GM12878 (cell line): ENCODE measurements at regions not wholly inside any gene's neighbourhood (a gene's known extent, or its start where the extent isn't known, plus 50 kb on each side); places are given as distances from the start of the nearest gene placed in this dataset.

ENCODE experiments used
- ATAC-seq: fragments of 200-7000 bp; cut with Tn5 transposase; 3 replicates; pipeline ENCODE4 v1.9.1; 2020; ENCODE audit warnings: mild to moderate bottlenecking, moderate library complexity
- BruUV-seq: library from RNA; stranded (reverse); fragments of 400-500 nt; replicated peaks from 2 replicates; lab custom pipeline; 2021; lab: Mats Ljungman, UMichigan
- CTCF ChIA-PET: fragments of 300-600 bp; sonication (Branson Sonifier 250); formaldehyde crosslinking; extraction: SDS; loops from one replicate; lab custom pipeline; 2021; ENCODE audit warnings: inconsistent platforms; lab: Yijun Ruan, JAX
- POLR2A ChIA-PET: fragments of 350-600 bp; formaldehyde crosslinking; extraction: SDS; loops from one replicate; lab custom pipeline; 2021; ENCODE audit warnings: inconsistent platforms; lab: Charles Lee
- RAD21 ChIA-PET: fragments of 300-600 bp; sonication (Branson Sonifier 250); formaldehyde crosslinking; loops from one replicate; lab custom pipeline; 2023; ENCODE audit warnings: antibody characterized with exemption; ENCODE audit not compliant: unreplicated experiment; lab: Charles Lee
- SMC1A ChIA-PET: fragments of 300-600 bp; sonication (Branson Sonifier 250); formaldehyde crosslinking; loops from one replicate; lab custom pipeline; 2023; ENCODE audit not compliant: unreplicated experiment, uncharacterized antibody; lab: Charles Lee
- DNase-seq: peaks from one replicate; pipeline ENCODE4 v3.0.0-alpha.2; 2011; ENCODE audit warnings: low read depth, low spot score
- FAIRE-seq: peaks from 3 replicates; lab custom pipeline; 2011; peaks lifted over from hg19 to GRCh38; lab: Jason Lieb, UNC
- H2AFZ ChIP-seq: 2 replicates; pipeline ENCODE4 v1.6.0; 2011; ENCODE audit warnings: low read depth, low read length, control low read depth; ENCODE audit not compliant: control insufficient read depth
- H3K27ac ChIP-seq: 2 replicates; pipeline ENCODE4 v1.5.1; 2011; ENCODE audit warnings: control low read depth; ENCODE audit not compliant: control insufficient read depth, insufficient read depth
- H3K27me3 ChIP-seq, 2 experiments: replicated peaks in 1 of 2; 2 replicates each; pipeline versions ENCODE4 v1.6.0 to v1.6.1; 2011; ENCODE audit warnings: low read length in 1 of 2; ENCODE audit not compliant: control insufficient read depth in 2 of 2, insufficient read depth in 2 of 2
- H3K36me3 ChIP-seq, 2 experiments: 2 replicates each; pipeline ENCODE4 v1.5.1; 2011; ENCODE audit warnings: low read length in 1 of 2; ENCODE audit not compliant: control insufficient read depth in 2 of 2, insufficient read depth in 2 of 2
- H3K4me1 ChIP-seq: 2 replicates; pipeline ENCODE4 v1.6.1; 2011; ENCODE audit warnings: mild to moderate bottlenecking, low read length, moderate library complexity, mixed read lengths; ENCODE audit not compliant: control insufficient read depth, insufficient read depth
- H3K4me2 ChIP-seq: 2 replicates; pipeline ENCODE4 v1.6.0; 2011; ENCODE audit warnings: control low read depth; ENCODE audit not compliant: control insufficient read depth, insufficient read depth
- H3K4me3 ChIP-seq: fragments of 200-600 bp; sonication (generic); 2 replicates; pipeline ENCODE4 v1.5.1; 2016
- H3K79me2 ChIP-seq: 2 replicates; pipeline ENCODE4 v1.6.0; 2011; ENCODE audit warnings: low read length; ENCODE audit not compliant: control insufficient read depth, insufficient read depth
- H3K9ac ChIP-seq: 2 replicates; pipeline ENCODE4 v1.8.0; 2011; ENCODE audit warnings: low read length, control low read depth, mixed read lengths; ENCODE audit not compliant: control insufficient read depth, insufficient read depth
- H3K9me3 ChIP-seq: replicated peaks from 3 replicates; pipeline ENCODE4 v1.5.1; 2011; ENCODE audit warnings: mild to moderate bottlenecking, low read length; ENCODE audit not compliant: control insufficient read depth, insufficient read depth
- H4K20me1 ChIP-seq: 2 replicates; pipeline ENCODE4 v1.6.0; 2011; ENCODE audit not compliant: control insufficient read depth, insufficient read depth
- CHD4 ChIP-seq: fragments of 200-600 bp; sonication (generic); IDR thresholded peaks from 2 replicates; pipeline ENCODE4 v1.6.1; 2016; ENCODE audit warnings: mild to moderate bottlenecking
- E2F4 ChIP-seq: IDR thresholded peaks from 2 replicates; pipeline ENCODE4 v1.6.1; 2012; ENCODE audit warnings: low read depth, low read length, improper control_type of control experiment
- ETV6 ChIP-seq, 2 experiments: fragments of 450-650 bp in 1 of 2; IDR thresholded peaks in 1 of 2; conservative IDR thresholded peaks in 1 of 2; 2 replicates each; pipeline ENCODE4 v1.6.1; 2014; ENCODE audit warnings: antibody characterized with exemption in 1 of 2, borderline replicate concordance in 1 of 2, low read depth in 1 of 2, mild to moderate bottlenecking in 1 of 2, moderate library complexity in 1 of 2
- FOXK2 ChIP-seq: fragments of 450-650 bp; IDR thresholded peaks from 2 replicates; pipeline ENCODE4 v1.6.1; 2017; ENCODE audit warnings: mild to moderate bottlenecking, moderate library complexity
- GATAD2B ChIP-seq: fragments of 450-650 bp; conservative IDR thresholded peaks from 2 replicates; pipeline ENCODE4 v1.6.1; 2017; ENCODE audit warnings: low read depth, mild to moderate bottlenecking, moderate library complexity
- LARP7 ChIP-seq: fragments of 450-650 bp; IDR thresholded peaks from 2 replicates; pipeline ENCODE4 v1.6.1; 2017; ENCODE audit warnings: mild to moderate bottlenecking
- NR2C2 ChIP-seq: IDR thresholded peaks from 2 replicates; pipeline ENCODE4 v1.6.1; 2011; ENCODE audit warnings: borderline replicate concordance, low read depth; ENCODE audit not compliant: control insufficient read depth, insufficient read length
- PAX5 ChIP-seq: IDR thresholded peaks from 2 replicates; pipeline ENCODE4 v1.6.1; 2011; ENCODE audit warnings: low read depth, low read length, borderline replicate concordance
- REST ChIP-seq: IDR thresholded peaks from 2 replicates; pipeline ENCODE4 v1.6.1; 2012; ENCODE audit warnings: mild to moderate bottlenecking, low read depth, low read length
- SKIL ChIP-seq: fragments of 450-650 bp; IDR thresholded peaks from 2 replicates; pipeline ENCODE4 v1.6.1; 2017; ENCODE audit warnings: mild to moderate bottlenecking, low read depth, inconsistent platforms; ENCODE audit not compliant: poor library complexity, severe bottlenecking
- SREBF1 ChIP-seq: IDR thresholded peaks from 2 replicates; pipeline ENCODE4 v1.6.1; 2012; ENCODE audit warnings: mild to moderate bottlenecking, low read length
- YBX1 ChIP-seq: fragments of 450-650 bp; IDR thresholded peaks from 2 replicates; pipeline ENCODE4 v1.6.1; 2016; ENCODE audit warnings: antibody characterized with exemption
- ZNF207 ChIP-seq: fragments of 450-650 bp; IDR thresholded peaks from 2 replicates; pipeline ENCODE4 v1.6.1; 2014; ENCODE audit warnings: antibody characterized with exemption, mild to moderate bottlenecking, borderline replicate concordance
- in situ Hi-C: fragments of 300-500 bp; cut with MboI; formaldehyde crosslinking; loops from 9 replicates; pipeline ENCODE4 v1.14.3; 2018; ENCODE audit warnings: mixed read lengths
- intact Hi-C: fragments of 100-400 bp; cut with micrococcal nuclease; formaldehyde crosslinking; loops from one replicate; pipeline ENCODE4 v1.14.2; 2022; ENCODE audit not compliant: unreplicated experiment
- TF ChIP-seq, protein P1 (sequence below): fragments of 450-650 bp; IDR thresholded peaks from 2 replicates; pipeline ENCODE4 v1.6.1; 2017; ENCODE audit warnings: mild to moderate bottlenecking, moderate library complexity

- intact Hi-C loops, result no loop called here
- Histone ChIP-seq H3K27me3 (no peaks in the 10 kb centered on the region), H4K20me1 (no peaks in the 10 kb centered on the region), H2AFZ (no peak overlapping the region), H3K4me1 (no peaks in the 10 kb centered on the region), H3K4me2 (no peak overlapping the region), H3K4me3 (no peak overlapping the region), H3K36me3 (no peaks in the 10 kb centered on the region), H3K9ac (no peak overlapping the region), H3K27ac (no peak overlapping the region), H3K79me2 (no peaks in the 10 kb centered on the region), H3K9me3 (no peaks in the 10 kb centered on the region)
- CTCF ChIA-PET, result interaction anchor here (0.5 to 5.0 kb wide), 5 partner anchors 40 to 1149 kb away, joined by 3 to 47 read pairs (median 3); no protein-coding TSS in a partner anchor
- FAIRE-seq (no peak), ATAC-seq (no peak), DNase-seq (no peak)
- RAD21 ChIA-PET, result interaction anchor here (0.9 to 4.8 kb wide), 13 partner anchors 9 to 208 kb away, joined by 3 to 51 read pairs (median 6); no protein-coding TSS in a partner anchor
- POLR2A ChIA-PET, result interaction anchor here (0.7 to 2.1 kb wide), 5 partner anchors 11 to 64 kb away, joined by 3 to 6 read pairs (median 4); no protein-coding TSS in a partner anchor
- SMC1A ChIA-PET, result interaction anchor here (0.7 to 5.0 kb wide), 15 partner anchors 9 to 320 kb away, joined by 3 to 69 read pairs (median 4); no protein-coding TSS in a partner anchor
- BruUV-seq, result no TSS peak
- in situ Hi-C loops, result no loop called here
- no peak for TF ChIP-seq ETV6 (conservative IDR thresholded peaks at IDR 0.05 in 1 of 2, IDR thresholded peaks at IDR 0.05 in 1 of 2; ENCODE audit: borderline replicate concordance in 1 of 2, low read depth in 1 of 2)
- TF ChIP-seq PAX5, result no peak
- no peak for TF ChIP-seq ZNF207
- TF ChIP-seq, protein P1, sequence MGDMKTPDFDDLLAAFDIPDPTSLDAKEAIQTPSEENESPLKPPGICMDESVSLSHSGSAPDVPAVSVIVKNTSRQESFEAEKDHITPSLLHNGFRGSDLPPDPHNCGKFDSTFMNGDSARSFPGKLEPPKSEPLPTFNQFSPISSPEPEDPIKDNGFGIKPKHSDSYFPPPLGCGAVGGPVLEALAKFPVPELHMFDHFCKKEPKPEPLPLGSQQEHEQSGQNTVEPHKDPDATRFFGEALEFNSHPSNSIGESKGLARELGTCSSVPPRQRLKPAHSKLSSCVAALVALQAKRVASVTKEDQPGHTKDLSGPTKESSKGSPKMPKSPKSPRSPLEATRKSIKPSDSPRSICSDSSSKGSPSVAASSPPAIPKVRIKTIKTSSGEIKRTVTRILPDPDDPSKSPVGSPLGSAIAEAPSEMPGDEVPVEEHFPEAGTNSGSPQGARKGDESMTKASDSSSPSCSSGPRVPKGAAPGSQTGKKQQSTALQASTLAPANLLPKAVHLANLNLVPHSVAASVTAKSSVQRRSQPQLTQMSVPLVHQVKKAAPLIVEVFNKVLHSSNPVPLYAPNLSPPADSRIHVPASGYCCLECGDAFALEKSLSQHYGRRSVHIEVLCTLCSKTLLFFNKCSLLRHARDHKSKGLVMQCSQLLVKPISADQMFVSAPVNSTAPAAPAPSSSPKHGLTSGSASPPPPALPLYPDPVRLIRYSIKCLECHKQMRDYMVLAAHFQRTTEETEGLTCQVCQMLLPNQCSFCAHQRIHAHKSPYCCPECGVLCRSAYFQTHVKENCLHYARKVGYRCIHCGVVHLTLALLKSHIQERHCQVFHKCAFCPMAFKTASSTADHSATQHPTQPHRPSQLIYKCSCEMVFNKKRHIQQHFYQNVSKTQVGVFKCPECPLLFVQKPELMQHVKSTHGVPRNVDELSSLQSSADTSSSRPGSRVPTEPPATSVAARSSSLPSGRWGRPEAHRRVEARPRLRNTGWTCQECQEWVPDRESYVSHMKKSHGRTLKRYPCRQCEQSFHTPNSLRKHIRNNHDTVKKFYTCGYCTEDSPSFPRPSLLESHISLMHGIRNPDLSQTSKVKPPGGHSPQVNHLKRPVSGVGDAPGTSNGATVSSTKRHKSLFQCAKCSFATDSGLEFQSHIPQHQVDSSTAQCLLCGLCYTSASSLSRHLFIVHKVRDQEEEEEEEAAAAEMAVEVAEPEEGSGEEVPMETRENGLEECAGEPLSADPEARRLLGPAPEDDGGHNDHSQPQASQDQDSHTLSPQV, result no peak
- TF ChIP-seq REST, result no peak
- no peak for TF ChIP-seq NR2C2
- no peak for TF ChIP-seq FOXK2
- TF ChIP-seq SKIL, result no peak
- TF ChIP-seq SREBF1, result no peak
- TF ChIP-seq LARP7, result no peak
- TF ChIP-seq YBX1, result no peak
- no peak for TF ChIP-seq CHD4
- no peak for TF ChIP-seq E2F4
- no peak for TF ChIP-seq GATAD2B
Observed at GRCh38 chr2:198697794-198698193, 759.9 kb downstream of the SATB2 start.
